HG02642 (cell line): ENCODE measurements at regions not wholly inside any gene's neighbourhood (a gene's known extent, or its start where the extent isn't known, plus 50 kb on each side); places are given as distances from the start of the nearest gene placed in this dataset.
A peak's percentile ranks its signal among the peaks of the same experiment; 100 is the strongest.
"Not testable (repeated sequence)": the region's sequence is repeated elsewhere in the genome, so short reads cannot be mapped to it uniquely, and the experiment has no call there.

ENCODE experiments used
- ATAC-seq: cut with Tn5 transposase; IDR thresholded peaks from one replicate; pipeline ENCODE4 v1.9.1; 2021; ENCODE audit warnings: mild to moderate bottlenecking; ENCODE audit not compliant: unreplicated experiment, poor library complexity

- no peak for ATAC-seq
Measured at GRCh38 chr11:106152013-106152412, 74.6 kb downstream of the AASDHPPT start.

DNA sequence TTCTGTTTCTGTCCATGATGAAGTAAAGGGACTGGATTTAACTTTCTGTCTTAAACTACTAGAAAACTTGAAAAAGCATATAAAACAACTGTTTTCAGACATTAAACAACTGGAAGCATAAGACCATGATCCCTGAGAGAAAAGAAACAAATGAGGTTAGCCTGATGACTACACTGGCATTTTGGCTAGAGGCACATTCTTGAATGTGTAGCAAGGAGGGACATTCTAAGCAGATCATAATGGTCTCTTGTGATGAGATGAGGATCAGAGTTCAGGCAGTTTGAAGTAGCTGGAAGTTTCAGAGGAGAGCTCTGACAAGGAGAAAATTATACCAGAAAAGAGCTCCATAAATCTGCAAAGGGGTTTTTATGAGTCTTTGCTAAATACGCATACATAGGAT lies 75.4 kb downstream of the AASDHPPT start:
- ATAC-seq, result no peak

DNA sequence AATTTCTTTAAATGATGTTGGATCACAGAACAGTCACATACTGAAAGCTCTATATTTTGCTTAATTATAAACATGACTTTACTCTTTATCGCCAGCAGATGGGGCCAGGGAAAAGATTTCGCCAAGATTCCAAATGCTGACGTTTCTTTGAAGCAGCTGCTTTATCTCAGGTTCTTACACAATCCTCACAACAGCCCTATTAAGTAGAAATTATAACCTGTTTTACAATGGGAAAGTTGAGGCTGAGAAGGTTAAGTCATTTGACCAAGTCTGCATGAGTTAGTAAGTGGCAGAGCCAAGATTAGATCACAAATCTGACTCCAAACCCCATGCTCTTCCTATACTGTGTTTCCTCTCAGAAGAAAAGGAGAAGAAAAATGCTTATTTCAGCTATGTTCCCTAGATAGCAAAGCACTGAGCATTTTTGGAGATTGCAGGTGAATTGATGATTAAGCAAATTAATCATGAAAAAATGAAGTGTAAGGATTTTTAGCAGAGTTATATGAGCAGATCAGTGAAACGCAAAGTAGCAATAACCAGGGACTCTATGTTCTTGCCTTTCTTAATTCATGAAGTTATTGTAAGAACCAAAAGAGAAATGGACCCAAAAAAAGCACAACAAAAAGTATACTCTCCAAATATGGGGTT lies 79.0 kb downstream of the AASDHPPT start:
- ATAC-seq, result peak; percentile 74

GRCh38 chr11:106158406-106158805 lies 80.9 kb downstream of the AASDHPPT start:
- no peak for ATAC-seq

DNA sequence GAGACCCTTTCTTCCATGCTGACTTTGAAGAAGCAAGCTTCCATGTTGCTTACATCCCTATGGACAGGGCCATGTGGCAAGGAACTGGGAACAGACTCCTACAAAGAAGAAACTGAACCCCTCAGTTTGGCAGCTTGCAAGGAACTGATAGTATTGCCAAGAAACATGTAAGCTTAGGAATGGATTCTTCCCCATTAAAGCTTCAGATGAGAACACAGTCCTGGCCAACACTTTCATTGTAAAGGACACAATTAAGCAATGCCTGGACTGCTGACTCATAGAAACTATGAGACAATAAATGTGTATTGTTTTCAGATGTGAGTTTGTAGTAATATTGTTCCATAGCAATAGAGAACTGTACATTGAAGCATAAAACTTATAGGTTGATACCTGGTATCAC lies 82.4 kb downstream of the AASDHPPT start:
- no peak for ATAC-seq

DNA sequence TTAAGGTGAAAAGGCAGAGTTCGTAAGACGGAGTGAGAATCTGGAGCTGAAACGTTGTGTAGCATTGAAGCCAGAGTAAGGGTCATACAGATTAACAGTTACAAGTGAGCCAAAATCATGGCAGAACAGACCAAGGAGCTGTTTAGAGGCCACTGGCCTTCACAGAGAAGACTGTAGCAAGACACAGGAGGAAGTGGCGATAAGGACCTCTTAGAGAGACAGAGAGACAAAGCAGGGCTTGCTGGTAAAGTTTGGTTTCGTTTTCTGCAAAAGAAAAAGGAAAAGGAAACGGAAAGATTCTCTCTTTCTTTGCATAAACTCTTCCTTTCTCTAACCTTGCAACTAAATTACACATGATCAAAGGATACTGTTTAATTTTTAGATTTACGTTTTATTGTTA lies 83.0 kb downstream of the AASDHPPT start:
- ATAC-seq, result no peak

DNA sequence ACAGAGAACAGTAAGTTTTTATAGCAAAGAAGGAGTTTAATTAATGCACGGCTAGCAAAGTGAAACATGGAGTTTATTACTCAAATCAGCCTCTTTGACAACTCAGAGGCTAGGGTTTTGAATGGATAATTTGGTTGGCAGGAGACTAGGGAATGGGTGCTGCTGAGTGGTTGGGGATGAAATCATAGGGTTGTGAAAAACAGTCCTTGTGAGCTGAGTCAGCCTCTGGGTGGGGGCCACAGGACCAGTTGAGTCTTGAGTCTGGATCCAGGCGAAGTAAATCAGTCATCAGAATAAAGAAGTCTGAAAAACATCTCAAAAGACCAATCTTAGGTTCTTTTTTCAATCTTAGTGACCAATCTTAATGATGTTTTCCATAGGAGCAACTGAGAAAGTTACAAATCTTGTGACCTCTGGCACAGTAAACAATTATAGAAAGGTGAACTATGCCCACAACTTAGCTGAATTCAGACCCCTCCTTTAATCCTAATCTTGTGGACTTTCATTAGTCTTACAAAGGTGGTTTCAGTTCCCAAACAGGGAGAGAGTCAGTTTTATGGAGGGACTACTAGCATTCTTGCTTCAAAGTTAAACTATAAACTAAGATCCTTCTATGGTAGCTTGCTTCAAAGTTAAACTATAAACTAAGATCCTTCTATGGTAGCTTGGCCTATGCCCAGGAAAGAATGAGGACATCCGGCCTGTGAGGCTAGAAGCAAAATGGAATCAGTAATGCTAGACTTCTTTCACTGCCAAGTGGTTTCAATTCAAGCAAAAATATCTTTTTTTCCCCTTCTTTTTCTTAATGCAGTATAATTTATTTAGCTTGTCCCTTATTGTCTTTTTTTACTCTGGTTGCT lies 84.5 kb downstream of the AASDHPPT start:
- ATAC-seq, result no peak

DNA sequence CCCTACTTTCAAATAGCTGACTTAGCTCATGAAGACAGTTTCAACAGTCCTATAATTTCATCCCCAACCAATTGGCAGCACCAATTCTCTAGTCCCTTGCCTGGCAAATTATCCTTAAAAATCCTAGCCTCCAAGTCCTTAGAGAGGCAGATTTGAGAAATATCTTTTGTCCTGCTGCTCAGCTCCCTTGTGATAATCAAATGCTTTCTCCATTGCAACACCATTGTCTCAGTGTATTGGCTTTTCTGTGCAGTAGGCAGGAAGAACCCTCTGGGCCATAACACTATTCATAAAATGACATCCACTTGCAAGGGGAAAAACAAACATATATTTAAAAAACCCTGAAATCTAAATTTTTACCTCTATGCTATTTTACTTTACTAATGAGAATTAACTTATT lies 89.6 kb downstream of the AASDHPPT start:
- no peak for ATAC-seq

DNA sequence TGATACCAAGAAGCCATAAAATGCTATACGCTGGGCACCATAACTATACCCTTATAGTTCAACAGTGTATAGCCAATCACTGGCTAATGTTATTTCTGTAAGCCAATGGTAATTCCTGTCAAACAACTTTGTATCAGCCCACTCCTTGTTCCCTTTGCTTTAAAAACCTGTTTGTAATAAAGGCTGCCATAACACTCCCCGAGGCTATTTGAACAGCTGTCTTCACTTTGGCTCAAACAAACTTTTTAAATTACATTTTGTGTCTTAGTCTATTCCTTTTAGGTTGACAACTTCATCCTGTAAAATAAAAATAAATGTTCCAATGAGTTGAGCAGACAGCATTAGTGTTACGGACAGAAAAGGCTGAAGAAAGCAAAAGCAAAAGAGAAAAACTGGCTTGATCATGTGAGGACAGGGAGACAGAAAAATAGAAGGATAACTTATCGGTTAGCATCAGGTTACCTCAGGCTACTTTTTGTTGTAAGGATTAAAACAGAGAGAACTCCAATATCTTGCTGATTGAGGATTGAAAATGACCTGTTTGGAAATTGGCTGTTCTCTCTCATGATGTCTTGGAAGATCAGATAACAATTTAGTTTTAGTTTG lies 95.0 kb downstream of the AASDHPPT start:
- ATAC-seq, result no peak

- no peak for ATAC-seq
Measured at GRCh38 chr11:106173291-106173690, 95.8 kb downstream of the AASDHPPT start.

- ATAC-seq, result not testable (repeated sequence)
Measured at GRCh38 chr11:106174003-106174402, 96.5 kb downstream of the AASDHPPT start.

GRCh38 chr11:106176817-106177216 lies 99.4 kb downstream of the AASDHPPT start:
- ATAC-seq, result no peak

GRCh38 chr11:106177311-106177710 lies 99.8 kb downstream of the AASDHPPT start:
- ATAC-seq, result no peak

GRCh38 chr11:106178361-106178760 lies 100.9 kb downstream of the AASDHPPT start:
- ATAC-seq, result no peak

GRCh38 chr11:106179048-106179447 lies 101.6 kb downstream of the AASDHPPT start:
- no peak for ATAC-seq

GRCh38 chr11:106186630-106187029 lies 109.2 kb downstream of the AASDHPPT start:
- no peak for ATAC-seq

DNA sequence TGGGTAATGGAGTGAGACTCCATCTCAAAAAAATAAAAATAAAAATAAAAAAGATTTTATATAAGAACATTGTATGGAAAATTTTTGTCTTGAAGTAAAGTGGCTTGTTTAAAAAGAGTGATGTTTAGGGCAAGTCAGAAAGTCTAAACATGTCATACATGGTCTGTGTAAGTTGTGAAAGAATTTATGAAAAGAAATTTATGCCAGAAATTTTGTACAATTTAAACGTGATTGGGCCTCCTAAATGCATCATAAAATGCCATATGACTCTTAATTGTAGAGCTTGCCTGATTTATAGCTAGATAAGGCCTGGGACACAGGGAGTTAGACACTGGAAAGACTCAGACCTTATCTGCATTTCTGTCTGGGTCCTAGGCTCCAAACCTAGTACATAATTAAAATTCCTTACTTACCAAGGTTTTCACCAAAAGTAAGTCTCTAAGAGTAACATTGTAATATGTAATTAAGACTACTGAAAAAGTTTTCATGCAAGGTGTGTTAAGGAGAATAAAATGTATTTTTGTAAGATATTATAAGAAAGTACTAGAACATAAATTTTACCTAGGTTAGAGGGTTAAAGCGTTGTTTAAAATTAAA lies 110.5 kb downstream of the AASDHPPT start:
- ATAC-seq, result no peak

DNA sequence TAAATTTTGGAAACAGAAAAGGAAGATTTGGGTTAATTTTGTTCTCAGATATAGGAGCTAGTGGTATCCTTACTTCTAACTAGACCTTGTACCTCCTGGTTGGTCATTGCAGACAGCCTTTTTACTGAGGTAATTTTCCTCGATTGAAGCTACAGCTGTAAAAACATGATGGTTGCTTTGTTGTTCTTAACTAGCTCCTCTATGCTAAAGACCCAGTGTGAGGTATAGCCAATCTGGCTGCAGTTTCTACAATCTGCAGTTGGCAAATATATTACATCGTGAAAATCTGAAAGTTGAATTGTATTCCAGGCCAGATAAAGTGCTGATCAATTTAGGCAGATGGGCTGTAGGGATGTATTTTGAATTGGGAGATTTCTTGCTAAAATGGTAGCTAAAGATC lies 116.5 kb downstream of the AASDHPPT start:
- no peak for ATAC-seq

DNA sequence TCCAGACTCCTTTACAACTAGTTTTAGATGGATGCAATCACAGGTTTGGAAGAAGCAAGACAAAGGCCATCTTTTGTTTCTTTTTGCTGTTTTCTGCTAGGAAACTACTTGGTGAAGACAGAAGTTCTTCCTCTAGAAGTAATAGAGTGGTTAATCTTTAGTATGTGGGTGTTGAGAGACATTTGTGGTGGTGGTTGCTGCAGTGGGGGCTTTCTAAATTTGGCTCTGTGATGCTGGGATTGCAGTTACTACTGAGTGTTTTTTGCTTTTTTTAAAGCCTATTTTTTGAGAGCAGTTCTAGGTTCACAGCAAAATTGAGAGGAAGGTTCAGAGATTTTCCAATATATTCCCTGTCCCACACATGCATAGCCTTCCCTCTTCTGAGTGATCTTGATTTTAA lies 120.0 kb downstream of the AASDHPPT start:
- ATAC-seq, result no peak

DNA sequence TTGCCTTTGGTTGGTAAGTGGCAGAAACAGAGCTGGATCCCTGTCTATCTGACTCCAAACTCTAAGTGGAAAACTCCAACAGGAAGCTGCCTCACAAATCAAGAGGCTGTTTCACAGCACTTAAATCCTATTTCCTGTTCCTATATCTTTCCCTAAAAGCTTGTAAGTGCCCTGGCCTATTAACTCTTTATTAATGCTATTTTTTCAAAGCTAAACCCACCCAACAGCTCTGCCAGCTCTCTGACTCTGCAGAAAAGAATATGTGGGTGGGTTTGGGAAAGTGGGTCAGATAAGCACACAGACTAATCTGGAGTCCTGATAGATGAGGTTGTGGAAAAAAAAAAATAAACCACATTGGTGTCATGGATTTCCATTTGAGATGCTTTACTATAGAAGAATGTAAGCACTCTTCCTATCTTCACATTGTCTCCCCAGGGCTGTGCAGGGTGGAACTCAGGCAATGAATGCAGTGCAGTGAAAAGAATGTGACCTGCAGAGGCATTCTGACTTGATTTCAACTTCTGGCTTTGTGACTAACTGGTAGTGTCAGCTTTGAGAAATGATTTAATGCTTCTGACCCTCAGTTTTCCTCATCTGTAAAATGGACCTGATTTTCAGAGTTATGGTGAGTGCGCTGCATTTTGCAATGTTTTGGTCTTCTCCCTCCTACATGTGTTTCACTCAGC lies 125.6 kb downstream of the AASDHPPT start:
- no peak for ATAC-seq
